Activated naive CD8-positive, alpha-beta T cell treated with anti-CD3 and anti-CD28 coated beads, Interleukin-2, amount 10 ng/mL, durations not matched to agents 7 days and 5 days (primary cell): ENCODE measurements at regions not wholly inside any gene's neighbourhood (a gene's known extent, or its start where the extent isn't known, plus 50 kb on each side); places are given as distances from the start of the nearest gene placed in this dataset.
"Not testable (repeated sequence)": the region's sequence is repeated elsewhere in the genome, so short reads cannot be mapped to it uniquely, and the experiment has no call there.

Experiments used
- ATAC-seq: fragments of 150-1000 bp; cut with Tn5 transposase; one replicate; pipeline ENCODE4 v1.10.0; 2021; ENCODE audit warnings: low read depth, moderate library complexity
- POLR2A ChIA-PET: fragments of 350-600 bp; sonication (Branson Sonifier 250); formaldehyde crosslinking; loops from one replicate; lab custom pipeline; 2021; ENCODE audit warnings: antibody characterized with exemption; lab: Charles Lee
- DNase-seq: peaks from one replicate; pipeline ENCODE4 v3.0.0; 2021
- H3K27ac Mint-ChIP-seq: one replicate; pipeline ENCODE4 v1.8.0; 2022; ENCODE audit warnings: mild to moderate bottlenecking, mixed read lengths
- H3K27me3 Mint-ChIP-seq: one replicate; pipeline ENCODE4 v1.8.0; 2022; ENCODE audit warnings: mild to moderate bottlenecking, moderate library complexity, mixed read lengths
- H3K36me3 Mint-ChIP-seq: one replicate; pipeline ENCODE4 v1.8.0; 2021; ENCODE audit warnings: mild to moderate bottlenecking, mixed read lengths
- H3K4me1 Mint-ChIP-seq: one replicate; pipeline ENCODE4 v1.8.0; 2021; ENCODE audit warnings: mixed read lengths
- H3K4me3 Mint-ChIP-seq: one replicate; pipeline ENCODE4 v1.8.0; 2022; ENCODE audit warnings: mild to moderate bottlenecking, moderate library complexity, mixed read lengths
- H3K9me3 Mint-ChIP-seq: one replicate; pipeline ENCODE4 v1.8.0; 2021; ENCODE audit warnings: mixed read lengths

DNA sequence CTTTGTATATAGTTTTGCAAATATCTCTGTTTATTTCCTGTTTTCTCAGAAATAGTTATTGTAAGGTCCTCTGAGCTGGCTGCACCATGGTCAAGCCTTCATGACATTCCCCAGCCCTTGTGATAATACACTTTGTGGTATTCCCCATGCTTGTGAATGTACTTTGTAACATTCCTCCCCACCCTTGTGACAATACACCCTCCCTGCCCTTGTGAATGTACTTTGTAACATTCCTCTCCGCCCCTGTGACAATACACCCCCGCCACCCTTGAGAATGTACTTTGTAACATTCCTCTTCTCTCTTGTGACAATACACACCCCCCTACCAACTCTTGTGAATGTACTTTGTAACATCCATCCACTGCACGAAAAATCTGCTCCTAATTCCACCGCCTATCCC is 530.7 kb downstream of the CENPC start:
- ATAC-seq (no peak), DNase-seq (no peak)
- Mint-ChIP-seq H3K9me3 (peaks cover 6% of the 10 kb centered on the region), H3K27me3 (no peaks in the 10 kb centered on the region), H3K4me3 (no peak overlapping the region), H3K36me3 (no peaks in the 10 kb centered on the region), H3K4me1 (no peaks in the 10 kb centered on the region), H3K27ac (no peak overlapping the region)
- POLR2A ChIA-PET, result no interaction called here

- Mint-ChIP-seq H3K36me3 (no peaks in the 10 kb centered on the region), H3K27ac (no peak overlapping the region), H3K9me3 (peaks cover 4% of the 10 kb centered on the region), H3K4me3 (no peak overlapping the region), H3K27me3 (no peaks in the 10 kb centered on the region), H3K4me1 (no peaks in the 10 kb centered on the region)
- POLR2A ChIA-PET, result no interaction called here
- DNase-seq (no peak), ATAC-seq (no peak)
Observed at GRCh38 chr4:67006791-67007190, 538.5 kb downstream of the CENPC start.

GRCh38 chr4:66991521-66991920 is 553.8 kb downstream of the CENPC start:
- no peaks in the 10 kb centered on the region for H3K36me3 Mint-ChIP-seq
- peaks cover 5% of the 10 kb centered on the region for H3K9me3 Mint-ChIP-seq
- H3K4me1 Mint-ChIP-seq, result no peaks in the 10 kb centered on the region
- DNase-seq, result no peak
- POLR2A ChIA-PET, result no interaction called here
- no peak overlapping the region for H3K4me3 Mint-ChIP-seq
- H3K27me3 Mint-ChIP-seq, result no peaks in the 10 kb centered on the region
- H3K27ac Mint-ChIP-seq, result no peak overlapping the region
- ATAC-seq, result no peak

DNA sequence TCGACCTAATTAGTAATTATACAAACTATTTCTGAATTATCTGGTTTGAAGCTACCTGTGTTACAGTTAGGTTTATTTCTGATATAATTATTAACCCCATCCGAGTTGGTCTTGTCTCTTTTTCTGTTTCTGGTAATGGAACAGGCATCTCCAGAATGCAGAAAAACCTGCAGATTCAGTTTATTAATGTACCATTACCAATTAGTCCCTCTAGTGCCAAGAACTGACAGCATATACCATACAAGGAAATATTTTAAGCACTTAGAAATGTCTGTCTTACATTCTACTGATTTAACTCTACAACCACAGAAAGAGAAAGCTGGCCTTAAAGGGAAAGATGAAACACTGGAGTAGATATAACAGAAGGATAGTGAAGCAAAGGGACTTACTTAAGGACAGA is 570.6 kb downstream of the CENPC start:
- DNase-seq (no peak), ATAC-seq (no peak)
- no peaks in the 10 kb centered on the region for H3K27me3 Mint-ChIP-seq
- peaks cover 2% of the 10 kb centered on the region for H3K9me3 Mint-ChIP-seq
- no peak overlapping the region for H3K4me3 Mint-ChIP-seq
- POLR2A ChIA-PET, result no interaction called here
- H3K27ac Mint-ChIP-seq, result no peak overlapping the region
- H3K36me3 Mint-ChIP-seq, result no peaks in the 10 kb centered on the region
- H3K4me1 Mint-ChIP-seq, result no peaks in the 10 kb centered on the region

- Mint-ChIP-seq H3K4me3 (no peak overlapping the region), H3K36me3 (no peaks in the 10 kb centered on the region), H3K27ac (no peak overlapping the region), H3K4me1 (no peaks in the 10 kb centered on the region), H3K27me3 (no peaks in the 10 kb centered on the region), H3K9me3 (peaks cover 2% of the 10 kb centered on the region)
- POLR2A ChIA-PET, result no interaction called here
- DNase-seq, result no peak
- no peak for ATAC-seq
Observed at GRCh38 chr4:66972087-66972486, 573.2 kb downstream of the CENPC start.

- Mint-ChIP-seq H3K9me3 (no peaks in the 10 kb centered on the region), H3K4me1 (no peaks in the 10 kb centered on the region), H3K36me3 (no peaks in the 10 kb centered on the region), H3K27ac (no peak overlapping the region), H3K27me3 (no peaks in the 10 kb centered on the region), H3K4me3 (no peak overlapping the region)
- ATAC-seq (no peak), DNase-seq (no peak)
- POLR2A ChIA-PET, result no interaction called here
Observed at GRCh38 chr4:66964467-66964866, 580.8 kb downstream of the CENPC start.

DNA sequence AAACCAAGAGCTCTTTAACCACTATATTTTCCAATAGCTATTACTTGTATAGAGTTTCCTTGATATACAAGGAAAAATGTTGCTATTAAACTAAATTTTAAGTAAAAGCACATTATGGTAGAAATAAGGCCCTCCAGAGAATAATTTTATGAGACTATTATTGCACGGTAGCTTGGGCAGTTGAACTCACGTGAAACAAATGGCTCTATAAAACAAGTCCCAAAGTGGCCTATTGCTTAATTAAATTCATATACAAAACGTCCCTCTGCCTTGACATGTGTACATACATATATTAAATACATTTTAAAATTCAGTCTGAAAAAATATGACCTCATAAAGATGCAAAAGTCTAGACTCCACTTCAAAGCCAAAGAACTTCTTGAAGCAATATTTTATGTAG is 582.2 kb downstream of the CENPC start:
- no peaks in the 10 kb centered on the region for H3K36me3 Mint-ChIP-seq
- DNase-seq (no peak), ATAC-seq (no peak)
- no peaks in the 10 kb centered on the region for H3K9me3 Mint-ChIP-seq
- no peaks in the 10 kb centered on the region for H3K4me1 Mint-ChIP-seq
- POLR2A ChIA-PET, result no interaction called here
- H3K4me3 Mint-ChIP-seq, result no peak overlapping the region
- no peaks in the 10 kb centered on the region for H3K27me3 Mint-ChIP-seq
- no peak overlapping the region for H3K27ac Mint-ChIP-seq

- Mint-ChIP-seq H3K9me3 (no peaks in the 10 kb centered on the region), H3K4me3 (no peak overlapping the region), H3K36me3 (no peaks in the 10 kb centered on the region), H3K27me3 (no peaks in the 10 kb centered on the region), H3K4me1 (no peaks in the 10 kb centered on the region), H3K27ac (no peak overlapping the region)
- POLR2A ChIA-PET, result no interaction called here
- ATAC-seq (no peak), DNase-seq (no peak)
Observed at GRCh38 chr4:66959207-66959606, 586.1 kb downstream of the CENPC start.

DNA sequence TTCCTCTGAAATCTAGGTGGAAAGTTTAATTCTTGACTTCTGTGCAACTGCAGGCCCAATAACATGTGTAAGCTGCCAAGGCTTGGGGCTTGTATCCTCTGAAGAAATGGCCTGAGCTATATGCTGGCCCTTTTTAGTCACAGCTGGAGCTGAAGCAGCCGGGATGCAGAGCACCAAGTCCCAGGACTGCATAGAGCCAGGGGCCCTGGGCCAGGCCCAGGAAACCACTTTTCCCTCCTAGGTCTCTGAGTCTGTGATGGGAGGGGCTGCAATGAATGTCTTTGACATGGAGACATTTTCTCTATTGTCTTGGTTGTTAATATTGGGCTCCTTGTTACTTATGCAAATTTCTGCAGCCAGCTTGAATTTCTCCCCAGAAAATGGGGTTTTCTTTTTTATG is 588.5 kb downstream of the CENPC start:
- Mint-ChIP-seq H3K36me3 (no peaks in the 10 kb centered on the region), H3K27me3 (no peaks in the 10 kb centered on the region), H3K9me3 (no peaks in the 10 kb centered on the region), H3K4me1 (no peaks in the 10 kb centered on the region), H3K27ac (no peak overlapping the region), H3K4me3 (no peak overlapping the region)
- DNase-seq (no peak), ATAC-seq (no peak)
- POLR2A ChIA-PET, result no interaction called here

DNA sequence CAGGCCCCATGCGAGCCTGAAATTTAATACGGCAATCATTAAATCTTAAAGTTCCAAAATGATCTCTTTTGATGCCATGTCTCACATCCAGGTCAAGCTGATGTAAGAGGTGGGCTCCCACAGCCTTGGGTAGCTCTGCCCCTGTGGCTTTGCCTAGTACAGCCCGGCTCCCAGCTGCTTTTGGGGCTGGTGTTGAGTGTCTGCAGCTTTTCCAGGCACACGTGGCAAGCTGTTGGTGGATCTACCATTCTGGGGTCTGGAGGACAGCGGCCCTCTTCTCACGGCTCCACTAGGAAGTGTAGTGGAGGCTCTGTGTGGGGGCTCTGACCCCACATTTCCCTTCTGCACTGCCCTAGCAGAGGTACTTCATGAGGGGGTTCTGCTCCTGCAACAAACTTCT is 588.9 kb downstream of the CENPC start:
- Mint-ChIP-seq H3K4me1 (no peaks in the 10 kb centered on the region), H3K36me3 (no peaks in the 10 kb centered on the region), H3K9me3 (no peaks in the 10 kb centered on the region), H3K27ac (no peak overlapping the region), H3K4me3 (no peak overlapping the region), H3K27me3 (no peaks in the 10 kb centered on the region)
- ATAC-seq, result no peak
- no peak for DNase-seq
- POLR2A ChIA-PET, result no interaction called here

- no peaks in the 10 kb centered on the region for H3K9me3 Mint-ChIP-seq
- no peaks in the 10 kb centered on the region for H3K4me1 Mint-ChIP-seq
- H3K36me3 Mint-ChIP-seq, result no peaks in the 10 kb centered on the region
- ATAC-seq, result no peak
- H3K27ac Mint-ChIP-seq, result no peak overlapping the region
- POLR2A ChIA-PET, result no interaction called here
- H3K27me3 Mint-ChIP-seq, result no peaks in the 10 kb centered on the region
- no peak overlapping the region for H3K4me3 Mint-ChIP-seq
- no peak for DNase-seq
Observed at GRCh38 chr4:66955784-66956183, 589.5 kb downstream of the CENPC start.

DNA sequence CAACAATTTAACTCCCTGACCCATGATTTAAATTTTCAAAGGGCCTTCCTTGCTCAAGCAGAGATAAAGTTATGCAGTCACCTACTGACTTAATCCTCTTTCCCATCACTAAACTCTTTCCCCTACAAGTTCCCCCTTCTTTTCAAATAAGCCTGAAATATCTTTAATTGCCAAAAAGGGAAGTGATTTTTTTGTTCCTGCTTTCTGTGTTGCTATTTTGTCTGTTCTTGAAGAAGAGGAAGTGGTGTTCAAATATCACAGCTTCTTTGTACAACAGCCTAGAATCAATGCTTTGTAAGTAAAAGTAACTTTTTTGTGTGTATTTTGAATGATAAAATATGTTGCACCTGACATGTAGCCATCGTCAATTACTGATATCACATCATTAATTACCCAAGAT is 595.9 kb downstream of the CENPC start:
- Mint-ChIP-seq H3K27me3 (no peaks in the 10 kb centered on the region), H3K4me3 (no peak overlapping the region), H3K27ac (no peak overlapping the region), H3K4me1 (no peaks in the 10 kb centered on the region), H3K36me3 (no peaks in the 10 kb centered on the region), H3K9me3 (no peaks in the 10 kb centered on the region)
- DNase-seq, result no peak
- no peak for ATAC-seq
- POLR2A ChIA-PET, result no interaction called here

GRCh38 chr4:66946761-66947160 is 598.5 kb downstream of the CENPC start:
- no peak for DNase-seq
- no peak overlapping the region for H3K27ac Mint-ChIP-seq
- no peaks in the 10 kb centered on the region for H3K4me1 Mint-ChIP-seq
- H3K4me3 Mint-ChIP-seq, result no peak overlapping the region
- POLR2A ChIA-PET, result no interaction called here
- H3K9me3 Mint-ChIP-seq, result no peaks in the 10 kb centered on the region
- no peaks in the 10 kb centered on the region for H3K36me3 Mint-ChIP-seq
- ATAC-seq, result no peak
- no peaks in the 10 kb centered on the region for H3K27me3 Mint-ChIP-seq

GRCh38 chr4:66943112-66943511 is 602.2 kb downstream of the CENPC start:
- Mint-ChIP-seq H3K4me3 (no peak overlapping the region), H3K27ac (no peak overlapping the region), H3K27me3 (no peaks in the 10 kb centered on the region), H3K9me3 (no peaks in the 10 kb centered on the region), H3K36me3 (no peaks in the 10 kb centered on the region), H3K4me1 (no peaks in the 10 kb centered on the region)
- ATAC-seq (no peak), DNase-seq (no peak)
- POLR2A ChIA-PET, result no interaction called here

DNA sequence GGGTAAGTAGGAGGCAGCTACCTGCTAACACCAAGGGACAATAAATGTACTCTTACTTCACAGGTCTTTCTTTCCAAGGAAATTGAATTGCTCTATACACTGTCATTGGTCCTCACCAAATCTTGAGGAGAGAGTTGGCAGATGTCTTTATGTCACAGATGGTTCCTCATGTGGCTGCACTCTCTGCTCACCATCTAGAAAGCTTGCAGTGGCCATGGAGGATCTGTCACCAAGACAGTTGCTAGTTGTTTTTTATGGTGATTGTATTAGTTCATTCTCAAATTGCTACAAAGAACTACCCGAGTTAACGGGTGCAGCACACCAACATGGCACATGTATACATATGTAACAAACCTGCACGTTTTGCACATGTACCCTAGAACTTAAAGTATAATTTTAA is 613.3 kb downstream of the CENPC start:
- ATAC-seq, H3K36me3 Mint-ChIP-seq, H3K4me1 Mint-ChIP-seq, H3K9me3 Mint-ChIP-seq, H3K27me3 Mint-ChIP-seq, H3K4me3 Mint-ChIP-seq, POLR2A ChIA-PET, DNase-seq, H3K27ac Mint-ChIP-seq: not testable (repeated sequence)
